ENCODE measurements at regions not wholly inside any gene's neighbourhood (a gene's known extent, or its start where the extent isn't known, plus 50 kb on each side); places are given as distances from the start of the nearest gene placed in this dataset.

GRCh38 chr11:69920345-69921127, 101.3 kb upstream of the FGF3 start:
- peak; percentile 17 for DNase-seq
- no peak overlapping the region for H2AFZ ChIP-seq (ENCODE audit: low read length)

More at GRCh38 chr11:69920345-69921127, 101.3 kb upstream of the FGF3 start:
- no peak overlapping the region for H2BK5ac ChIP-seq (ENCODE audit: insufficient read length, low read length)
- no peak overlapping the region for H3K23ac ChIP-seq (ENCODE audit: insufficient read length, low read depth, low read length)
- WGBS (ENCODE audit: extremely low coverage, insufficient read length, low lambda C conversion rate): no CpG with 5 or more reads among the region's 16 CpGs
- no peaks in the 10 kb centered on the region for H3K36me3 Mint-ChIP-seq (ENCODE audit: insufficient read depth in 1 of 3, low read depth in 3 of 3)
- no peak overlapping the region for H2BK15ac ChIP-seq (ENCODE audit: low read depth, low read length)
- no peak overlapping the region for H3K9ac ChIP-seq (ENCODE audit: extremely low read depth, insufficient read length, low read length)
- H3K56ac ChIP-seq (ENCODE audit: insufficient read length, low read depth, low read length): no peak overlapping the region
- no peak overlapping the region for H3K4ac ChIP-seq (ENCODE audit: low read depth, low read length)
- H3K4me1 Mint-ChIP-seq: peaks cover 4 to 10% of the 10 kb centered on the region in 2 experiments; a peak in 3 of 4 replicates
- no peak overlapping the region for H4K5ac ChIP-seq (ENCODE audit: insufficient read length, low read depth, low read length)
- no peak overlapping the region for H3K27ac ChIP-seq (ENCODE audit: insufficient read length, low read depth, low read length)
- H4K91ac ChIP-seq (ENCODE audit: insufficient read length, low read depth, low read length): no peak overlapping the region
- no peak overlapping the region for H4K8ac ChIP-seq (replicated peaks; ENCODE audit: insufficient read length, low read depth, low read length)
- H2BK120ac ChIP-seq (ENCODE audit: low read depth, low read length, poor library complexity, severe bottlenecking): no peak overlapping the region
- H3K79me1 ChIP-seq (ENCODE audit: insufficient read depth, low read depth, low read length, poor library complexity, severe bottlenecking): no peaks in the 10 kb centered on the region
- no peak overlapping the region; the same call in 1 of the 2 replicates for H3K14ac ChIP-seq (ENCODE audit: insufficient read depth, low read length)
- H3K27ac Mint-ChIP-seq: no peak overlapping the region
- H4K20me1 ChIP-seq (ENCODE audit: control insufficient read depth, insufficient read depth, insufficient read length): no peaks in the 10 kb centered on the region
- TF ChIP-seq CTCF (conservative IDR thresholded peaks at IDR 0.05): no peak
- H3K9me3 Mint-ChIP-seq: peaks cover 0 to 8% of the 10 kb centered on the region in 2 experiments; a peak in 1 of 5 replicates
- no peaks in the 10 kb centered on the region for H3K9me3 ChIP-seq (ENCODE audit: control insufficient read depth, low read depth, low read length)
- H2BK12ac ChIP-seq (ENCODE audit: insufficient read length, low read depth, low read length): no peak overlapping the region
- H2BK20ac ChIP-seq (ENCODE audit: low read depth, low read length, poor library complexity, severe bottlenecking): no peak overlapping the region
- no peak overlapping the region for H3K18ac ChIP-seq (ENCODE audit: insufficient read length, low read depth, low read length)
- no peaks in the 10 kb centered on the region for H3K79me2 ChIP-seq (ENCODE audit: insufficient read depth, low read length)
- peaks cover 68% of the 10 kb centered on the region for H3K27me3 Mint-ChIP-seq (ENCODE audit: low read depth)
- no peaks in the 10 kb centered on the region; the same call in 1 of the 2 replicates for H3K4me1 ChIP-seq (ENCODE audit: insufficient read depth, low read length)
- no peak overlapping the region for H2AK5ac ChIP-seq (ENCODE audit: insufficient read length, low read length)
- H3K4me2 ChIP-seq (ENCODE audit: insufficient read depth, insufficient read length, low read length): no peak overlapping the region
- no peak overlapping the region for H3K4me3 Mint-ChIP-seq
- no peaks in the 10 kb centered on the region; the same call in 1 of the 2 replicates for H3K27me3 ChIP-seq (ENCODE audit: insufficient read depth, low read length)
- H3K23me2 ChIP-seq (ENCODE audit: insufficient read length, low read depth, low read length, poor library complexity, severe bottlenecking): no peaks in the 10 kb centered on the region
- H3T11ph ChIP-seq (ENCODE audit: low read length): no peak overlapping the region
